ENCODE measurements at regions not wholly inside any gene's neighbourhood (a gene's known extent, or its start where the extent isn't known, plus 50 kb on each side); places are given as distances from the start of the nearest gene placed in this dataset.
A peak's percentile ranks its signal among the peaks of the same experiment; 100 is the strongest.

- DNase-seq: no peak
These were observed 80.8 kb upstream of the JUN start for GRCh38 chr1:58864654-58865053.

GRCh38 chr1:58866578-58866977 is 82.7 kb upstream of the JUN start:
- DNase-seq: no peak

- peak; percentile 77 for DNase-seq
These were observed 85.9 kb upstream of the JUN start for GRCh38 chr1:58869638-58870297.

- peak; percentile 99 for DNase-seq
These were observed 86.4 kb upstream of the JUN start for GRCh38 chr1:58870298-58870676.

GRCh38 chr1:58874342-58874741 is 90.5 kb upstream of the JUN start:
- DNase-seq: no peak

GRCh38 chr1:58874757-58875755 is 91.2 kb upstream of the JUN start:
- DNase-seq: peak; percentile 65

GRCh38 chr1:58879464-58879863 is 95.6 kb upstream of the JUN start:
- DNase-seq: no peak

GRCh38 chr1:58880592-58880991 is 96.7 kb upstream of the JUN start:
- no peak for DNase-seq

- DNase-seq: no peak
These were observed 97.7 kb upstream of the JUN start for GRCh38 chr1:58881471-58881994.

GRCh38 chr1:58882322-58882948 is 98.6 kb upstream of the JUN start:
- DNase-seq: peak; percentile 30

GRCh38 chr1:58883037-58883887 is 99.4 kb upstream of the JUN start:
- DNase-seq: peak; percentile 50

- DNase-seq: no peak
These were observed 100.1 kb upstream of the JUN start for GRCh38 chr1:58883888-58884482.

- DNase-seq: peak; percentile 81
These were observed 101.1 kb upstream of the JUN start for GRCh38 chr1:58884706-58885661.

GRCh38 chr1:58885998-58886397 is 102.2 kb upstream of the JUN start:
- no peak for DNase-seq

GRCh38 chr1:58886611-58887010 is 102.8 kb upstream of the JUN start:
- DNase-seq: no peak

- DNase-seq: no peak
These were observed 103.2 kb upstream of the JUN start for GRCh38 chr1:58887059-58887458.

- DNase-seq: no peak
These were observed 105.0 kb upstream of the JUN start for GRCh38 chr1:58888833-58889232.

- no peak for DNase-seq
These were observed 106.3 kb upstream of the JUN start for GRCh38 chr1:58890113-58890512.

- no peak for DNase-seq
These were observed 106.8 kb upstream of the JUN start for GRCh38 chr1:58890609-58891008.

GRCh38 chr1:58891347-58891746 is 107.5 kb upstream of the JUN start:
- DNase-seq: no peak
